HG02798 (cell line): ENCODE measurements at regions not wholly inside any gene's neighbourhood (a gene's known extent, or its start where the extent isn't known, plus 50 kb on each side); places are given as distances from the start of the nearest gene placed in this dataset.

Experiments used
- ATAC-seq: cut with Tn5 transposase; IDR thresholded peaks from one replicate; pipeline ENCODE4 v1.9.1; 2021; ENCODE audit warnings: mild to moderate bottlenecking; ENCODE audit not compliant: unreplicated experiment, poor library complexity

DNA sequence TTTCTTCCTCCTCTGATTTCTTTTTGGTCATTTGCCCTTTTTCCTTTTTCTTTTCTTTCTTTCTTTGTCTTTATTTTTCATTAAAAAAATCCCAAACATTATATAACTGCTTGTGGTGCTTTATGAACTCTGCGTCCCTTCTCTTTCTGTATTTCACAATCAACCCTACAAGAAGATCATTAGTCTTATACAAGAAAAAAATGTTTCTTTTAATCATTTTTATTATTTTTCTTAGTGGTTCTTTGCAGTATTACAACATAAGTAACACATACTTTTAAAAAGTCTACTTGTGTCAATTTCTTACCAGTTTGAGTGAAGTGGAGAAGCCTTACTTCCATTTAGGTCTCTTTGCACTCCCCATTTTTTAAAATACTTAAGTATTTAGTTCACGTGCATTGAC, 212.7 kb upstream of the SMC2 start:
- no peak for ATAC-seq

DNA sequence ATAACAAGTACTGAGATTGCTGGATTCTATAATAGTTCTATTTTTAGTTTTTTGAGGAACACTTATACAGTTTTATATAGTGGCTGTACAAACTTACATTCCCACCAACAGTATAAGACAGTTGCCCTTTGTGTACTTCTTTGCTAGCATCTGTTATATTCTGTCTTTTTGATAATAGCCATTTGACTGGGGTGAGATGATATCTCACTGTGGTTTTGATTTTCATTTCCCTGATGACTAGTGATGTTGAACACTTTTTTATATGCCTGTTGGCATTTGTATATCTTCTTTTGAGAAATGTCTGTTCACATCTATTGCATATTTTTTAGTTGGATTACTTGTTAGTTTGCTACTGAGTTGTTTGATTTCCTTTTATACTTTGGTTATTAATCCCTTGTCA, 204.1 kb upstream of the SMC2 start:
- ATAC-seq, result no peak

DNA sequence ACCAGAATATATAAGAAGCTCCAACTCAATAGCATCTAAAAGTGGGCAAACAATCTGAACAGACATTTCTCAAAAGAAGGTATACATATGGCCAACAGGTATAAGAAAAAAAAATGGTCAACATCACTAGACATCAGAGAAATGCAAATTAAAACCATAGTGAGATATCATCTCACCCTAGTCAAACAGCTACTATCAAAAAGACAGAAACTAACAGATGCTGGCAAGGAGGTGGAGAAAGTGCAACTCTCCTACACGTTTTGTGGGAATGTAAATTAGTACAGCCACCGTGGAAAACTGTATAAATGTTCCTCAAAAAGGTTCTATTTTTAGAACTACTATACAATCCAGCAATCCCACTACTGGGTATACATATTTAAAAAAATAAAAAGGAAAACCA, 199.9 kb upstream of the SMC2 start:
- ATAC-seq, result no peak

DNA sequence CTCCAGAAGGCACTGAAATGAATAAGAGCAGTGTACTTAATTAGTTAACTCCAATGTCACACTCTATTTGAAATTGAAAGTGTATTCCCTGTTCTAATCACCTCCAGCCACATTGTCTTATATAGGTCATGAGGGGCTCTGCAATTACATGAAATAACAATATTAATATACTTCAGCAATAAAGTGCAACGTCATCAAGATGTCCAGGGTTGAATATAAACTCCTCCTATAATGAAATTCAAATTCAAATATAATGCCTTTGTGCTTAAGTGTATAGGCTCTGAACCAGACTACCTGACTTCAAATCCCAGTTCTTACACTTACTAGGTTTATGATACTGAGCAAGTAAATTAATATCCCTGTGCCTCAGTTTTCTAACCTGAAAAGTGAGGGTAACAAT, 195.6 kb upstream of the SMC2 start:
- no peak for ATAC-seq

DNA sequence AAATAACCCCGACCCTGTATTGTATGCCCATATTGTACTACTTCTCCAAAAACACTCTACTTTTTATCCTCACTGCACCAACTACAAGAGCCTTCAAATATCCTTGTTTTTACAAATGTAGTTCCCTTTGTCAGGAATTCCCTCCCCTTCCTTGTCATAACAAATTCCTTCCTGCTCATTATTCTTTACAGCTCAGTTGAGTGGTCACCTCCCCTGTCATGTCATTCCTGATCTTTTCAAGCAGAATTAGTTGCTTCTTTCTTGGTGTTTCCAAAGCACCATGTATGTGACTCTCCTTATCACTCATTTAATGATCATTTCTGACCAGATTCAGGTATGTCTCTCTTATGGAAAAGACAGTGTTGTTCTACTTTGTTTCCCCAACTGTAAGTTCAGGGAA, 194.2 kb upstream of the SMC2 start:
- no peak for ATAC-seq

DNA sequence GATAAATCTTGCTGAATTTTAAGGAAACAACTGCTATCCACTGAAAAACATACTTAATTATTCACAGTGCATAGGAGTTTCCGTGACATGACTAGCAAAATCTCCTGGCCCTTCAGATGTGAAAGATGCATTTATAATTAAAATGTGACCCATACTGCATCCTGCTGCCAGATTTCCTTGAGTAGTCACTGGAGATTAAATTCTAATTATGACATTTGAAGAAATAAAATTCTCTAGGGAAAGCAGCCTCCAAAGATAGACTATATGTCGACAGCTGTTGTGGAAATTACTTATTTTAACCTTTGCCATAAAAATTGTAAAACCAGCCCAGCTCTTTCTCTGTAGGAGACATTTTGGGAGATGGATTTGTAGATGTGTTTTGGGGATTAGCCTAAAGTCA, 193.6 kb upstream of the SMC2 start:
- no peak for ATAC-seq

DNA sequence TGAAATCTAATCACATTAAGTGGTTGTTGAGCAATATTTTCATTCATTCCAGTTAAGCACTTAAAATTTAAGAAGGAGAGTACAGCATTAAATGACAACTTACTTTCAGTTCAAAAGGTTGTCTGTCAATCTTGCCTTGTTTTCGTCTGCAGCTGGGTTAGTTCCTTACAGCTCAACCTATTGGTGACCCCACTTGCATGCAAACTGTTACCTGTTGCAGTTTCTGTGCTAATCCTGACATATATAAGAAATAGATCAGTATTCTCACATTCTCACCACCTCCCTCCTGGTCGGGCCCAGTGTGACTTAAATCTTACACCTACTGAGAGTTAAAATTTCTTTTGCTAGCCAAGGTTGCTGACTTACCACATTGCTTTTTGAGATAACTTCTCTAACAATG, 191.8 kb upstream of the SMC2 start:
- ATAC-seq, result peak; percentile 77

DNA sequence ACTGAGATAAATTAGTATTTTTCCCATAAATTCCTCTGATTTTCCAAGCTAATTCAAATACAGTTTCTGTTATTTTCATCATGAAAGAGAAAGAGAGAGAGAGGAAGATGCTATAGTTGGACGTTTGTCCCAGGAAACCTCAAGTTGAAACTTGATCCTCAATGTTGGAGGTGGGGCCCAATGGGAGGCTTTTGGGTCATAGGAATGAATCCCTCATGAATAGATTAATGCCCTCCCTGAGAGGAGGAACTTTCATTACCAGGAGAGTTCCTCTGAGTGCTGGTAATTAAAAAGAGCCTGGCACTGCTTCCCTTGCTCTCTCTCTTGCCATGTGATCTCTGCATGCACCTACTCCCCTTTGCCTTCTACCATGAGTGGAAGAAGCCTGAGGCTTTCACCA, 189.9 kb upstream of the SMC2 start:
- no peak for ATAC-seq

DNA sequence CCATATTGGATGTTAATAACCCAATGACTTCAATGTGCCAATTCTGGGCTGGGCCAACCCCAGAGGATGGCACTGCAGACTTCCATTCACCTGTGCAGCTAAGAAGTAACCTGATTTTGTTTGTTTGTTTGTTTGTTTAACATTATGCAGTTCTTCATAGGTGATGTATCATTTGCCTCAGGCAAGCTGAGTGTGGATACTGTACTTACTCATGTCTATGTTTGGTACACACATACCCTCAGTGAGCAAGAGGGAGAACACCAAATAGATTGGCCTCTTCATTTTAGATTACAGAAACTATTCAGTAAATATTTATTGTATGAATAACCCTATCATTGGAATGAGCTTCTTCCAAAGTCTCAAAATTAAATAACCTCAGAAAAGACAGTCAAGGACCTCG, 180.2 kb upstream of the SMC2 start:
- ATAC-seq, result no peak

DNA sequence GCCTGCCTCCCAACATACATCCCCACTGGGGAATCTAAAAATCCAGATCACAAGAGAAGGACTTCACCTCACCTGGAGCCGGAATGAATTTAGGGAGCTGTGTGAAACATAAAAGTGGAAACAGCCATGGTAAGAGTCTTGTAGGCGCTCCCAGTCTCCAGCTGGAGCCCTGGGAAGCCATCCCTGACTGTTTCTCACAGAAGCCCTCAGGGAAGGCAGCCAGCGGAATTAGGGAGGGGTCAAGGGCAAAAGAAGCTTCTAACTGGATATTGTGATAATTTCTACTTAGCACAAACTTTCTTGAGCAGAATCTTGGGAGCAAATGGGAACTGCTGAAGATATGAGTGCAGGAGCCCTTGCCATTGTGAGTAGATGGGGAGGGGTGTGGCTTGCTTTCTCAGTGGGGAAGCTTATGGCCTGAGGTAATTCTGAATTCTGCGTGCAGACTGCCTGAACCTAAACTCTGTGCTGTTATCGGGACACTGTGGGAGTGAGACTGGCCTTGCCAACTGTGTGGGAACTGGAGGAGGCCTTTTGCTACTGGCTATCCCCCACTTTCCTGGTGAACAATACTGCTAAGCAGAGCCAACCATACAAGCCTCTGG, 174.4 kb upstream of the SMC2 start:
- ATAC-seq, result no peak

DNA sequence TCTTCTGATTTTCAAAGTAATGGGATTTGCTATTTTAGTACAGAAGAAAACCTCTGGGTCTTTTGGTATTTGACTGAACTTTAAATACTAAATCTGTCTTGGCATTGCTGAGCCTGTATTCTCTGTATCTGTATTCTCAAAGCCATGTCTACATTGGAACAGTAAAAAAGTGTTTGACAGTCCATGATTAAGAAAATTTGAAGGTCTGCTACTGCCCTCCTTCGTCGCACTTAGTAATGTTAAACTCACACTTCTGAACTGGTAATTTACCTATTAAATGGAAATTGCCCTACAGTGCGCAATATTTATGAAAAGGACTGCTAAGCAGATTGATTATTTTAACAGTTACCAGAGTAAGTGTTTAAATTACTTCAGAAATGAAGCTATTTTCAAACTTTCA, 165.7 kb upstream of the SMC2 start:
- no peak for ATAC-seq

DNA sequence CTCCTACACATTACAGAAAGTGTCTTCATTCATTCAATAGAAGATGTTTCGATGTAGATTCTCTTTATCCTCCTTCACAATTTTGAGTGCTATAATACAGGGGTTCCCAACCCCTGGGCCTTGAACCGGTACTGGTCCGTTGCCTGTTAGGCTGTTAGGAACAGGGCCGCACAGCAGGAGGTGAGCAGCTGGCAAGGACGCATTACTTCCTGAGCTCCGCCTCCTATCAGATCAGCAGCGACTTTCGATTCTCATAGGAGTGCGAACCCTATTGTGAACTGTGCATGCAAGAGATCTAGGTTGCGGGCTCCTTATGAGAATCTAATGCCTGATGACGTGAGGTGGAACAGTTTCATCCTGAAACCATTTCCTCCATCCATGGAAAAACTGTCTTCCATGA, 153.0 kb upstream of the SMC2 start:
- ATAC-seq, result no peak

DNA sequence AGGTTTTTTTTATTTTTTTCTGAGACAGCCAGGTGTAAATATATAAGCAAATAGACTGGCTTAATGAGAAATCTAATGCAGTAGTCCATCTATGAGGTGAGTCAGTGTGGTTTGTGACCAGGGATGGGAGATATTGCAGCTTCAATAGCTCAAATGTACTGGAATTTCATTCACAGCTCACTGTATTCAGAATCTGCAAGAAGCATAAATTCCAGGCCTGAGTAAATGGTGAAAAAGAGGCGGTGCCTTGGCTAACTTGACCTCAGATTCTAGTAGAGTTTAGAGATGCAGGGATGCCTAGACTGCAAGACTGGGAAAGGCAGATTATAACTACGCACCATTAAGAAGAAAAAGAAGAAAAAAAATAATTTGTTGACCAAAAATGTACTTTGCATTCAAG, 151.9 kb upstream of the SMC2 start:
- ATAC-seq, result no peak

DNA sequence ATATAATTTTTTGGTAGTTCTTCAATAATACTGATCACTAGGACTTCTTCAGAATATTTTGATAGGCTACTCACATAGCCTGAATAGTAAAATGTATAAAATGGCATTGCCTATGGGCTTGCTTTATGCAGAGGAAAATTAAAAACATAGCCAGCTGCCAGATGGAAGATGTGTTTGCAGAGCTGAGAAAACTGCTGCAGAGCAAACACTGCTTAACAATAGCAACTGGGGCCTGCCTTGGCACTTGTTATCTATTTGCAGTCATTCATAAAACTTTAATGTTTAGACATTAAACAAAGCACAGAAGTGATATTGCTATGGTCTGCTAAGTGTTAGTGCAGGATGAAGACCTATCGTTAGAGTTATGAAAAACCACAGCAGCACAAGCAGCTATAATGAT, 151.5 kb upstream of the SMC2 start:
- no peak for ATAC-seq

DNA sequence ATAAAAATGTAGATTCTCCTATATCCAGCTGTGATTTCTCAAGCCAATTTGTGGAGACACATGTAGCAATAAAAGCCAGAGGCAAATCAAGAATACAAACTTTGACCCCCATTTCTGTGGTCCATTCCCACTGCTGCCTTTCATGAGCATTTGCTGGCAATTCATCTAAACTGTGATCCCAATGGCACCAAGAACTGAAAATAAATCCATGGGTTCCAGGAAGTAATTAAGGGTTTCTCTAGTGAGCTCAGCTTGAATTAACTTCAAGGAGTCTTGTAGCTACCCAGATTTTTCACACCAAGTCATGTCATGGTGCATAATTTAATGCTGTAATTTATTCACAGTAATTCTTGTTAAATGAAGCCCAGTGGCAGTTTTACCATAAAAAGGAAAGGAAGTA, 145.0 kb upstream of the SMC2 start:
- ATAC-seq, result no peak

DNA sequence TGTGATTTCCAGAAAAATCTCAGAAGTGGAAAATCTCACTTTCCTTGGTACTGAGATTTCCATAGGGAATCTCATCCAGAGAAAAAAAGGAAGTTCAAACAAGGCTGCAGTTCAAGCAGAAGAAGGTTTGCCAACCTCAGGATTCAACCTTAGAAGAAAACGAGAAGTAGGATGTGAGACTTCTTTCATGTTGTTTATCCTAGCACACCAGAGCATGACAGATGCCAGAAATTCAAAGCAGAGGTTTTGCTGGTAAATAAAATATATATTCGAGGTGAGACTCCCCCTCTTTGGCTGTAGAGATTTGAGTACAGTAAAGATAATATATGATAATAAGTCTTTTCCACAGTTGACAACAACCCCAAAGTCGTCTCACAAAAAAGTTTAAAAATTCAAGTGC, 116.9 kb upstream of the SMC2 start:
- no peak for ATAC-seq

DNA sequence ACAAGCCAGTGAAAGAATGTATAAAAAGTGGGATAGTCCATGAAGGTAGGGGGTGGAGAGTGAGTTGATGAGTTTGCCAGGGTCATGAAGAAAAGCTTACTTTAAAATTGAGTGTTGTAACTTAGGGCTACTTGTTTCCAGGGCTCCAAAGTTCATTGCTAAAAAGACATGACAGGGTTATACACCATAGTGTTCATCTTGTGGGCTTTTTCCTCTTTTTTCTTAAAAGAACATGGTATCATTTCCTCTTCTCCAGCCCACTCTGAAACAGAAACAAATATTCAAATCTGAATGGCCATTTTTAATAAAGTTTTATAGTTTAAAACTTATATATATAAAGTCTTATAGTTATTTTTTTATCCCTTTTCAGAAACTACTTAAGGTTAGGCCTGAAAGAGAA, 115.7 kb upstream of the SMC2 start:
- ATAC-seq, result no peak

DNA sequence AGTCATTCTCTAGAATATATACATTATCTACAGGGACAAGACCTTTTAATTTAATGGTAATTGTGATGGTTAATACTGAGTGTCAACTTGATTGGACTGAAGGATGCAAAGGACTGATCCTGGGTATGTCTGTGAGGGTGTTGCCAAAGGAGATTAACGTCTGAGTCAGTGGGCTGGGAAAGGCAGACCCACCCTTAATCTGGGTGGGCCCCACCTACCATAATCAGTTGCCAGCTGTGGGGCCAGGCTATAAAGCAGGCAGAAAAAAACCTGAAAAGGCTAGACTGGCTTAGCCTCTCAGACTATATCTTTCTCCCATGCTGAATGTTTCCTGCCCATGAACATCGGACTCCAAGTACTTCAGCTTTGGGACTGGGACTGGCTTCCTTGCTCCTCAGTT, 112.2 kb upstream of the SMC2 start:
- ATAC-seq, result no peak

DNA sequence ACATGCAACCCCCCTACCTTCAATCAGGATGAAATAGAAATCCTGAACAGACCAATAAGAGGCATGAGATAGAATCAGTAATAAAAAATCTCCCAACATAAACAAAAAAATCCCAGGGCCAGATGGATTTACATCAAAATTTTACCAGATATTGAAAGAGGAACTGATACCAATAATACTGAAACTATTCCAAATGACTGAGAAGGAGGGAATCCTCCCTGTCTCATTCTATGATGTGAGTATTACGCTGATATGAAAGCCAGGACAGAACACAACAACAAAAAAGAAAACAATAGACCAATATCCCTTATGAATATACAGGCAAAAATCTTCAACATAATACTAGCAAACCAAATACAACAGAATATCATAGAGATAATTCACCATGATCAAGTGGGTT, 109.0 kb upstream of the SMC2 start:
- ATAC-seq, result no peak

DNA sequence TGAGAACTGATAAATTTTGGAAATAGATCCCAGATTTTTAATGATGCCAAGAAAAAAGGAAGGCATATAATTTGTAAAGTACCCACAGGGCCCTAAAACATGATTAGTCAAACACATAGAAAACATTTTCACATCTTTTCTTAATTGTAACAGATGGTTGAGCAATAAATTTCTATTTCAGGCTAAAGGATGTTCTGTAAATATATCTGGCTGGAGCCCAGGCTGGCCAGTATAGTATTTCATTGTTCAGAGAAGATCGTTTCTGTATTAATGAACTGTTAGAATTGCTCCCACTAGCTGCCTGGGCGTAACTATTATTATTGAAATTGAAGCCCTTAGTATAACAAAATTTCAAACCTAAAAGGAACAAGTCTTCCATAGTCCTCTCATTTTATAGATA, 105.3 kb upstream of the SMC2 start:
- ATAC-seq, result no peak

DNA sequence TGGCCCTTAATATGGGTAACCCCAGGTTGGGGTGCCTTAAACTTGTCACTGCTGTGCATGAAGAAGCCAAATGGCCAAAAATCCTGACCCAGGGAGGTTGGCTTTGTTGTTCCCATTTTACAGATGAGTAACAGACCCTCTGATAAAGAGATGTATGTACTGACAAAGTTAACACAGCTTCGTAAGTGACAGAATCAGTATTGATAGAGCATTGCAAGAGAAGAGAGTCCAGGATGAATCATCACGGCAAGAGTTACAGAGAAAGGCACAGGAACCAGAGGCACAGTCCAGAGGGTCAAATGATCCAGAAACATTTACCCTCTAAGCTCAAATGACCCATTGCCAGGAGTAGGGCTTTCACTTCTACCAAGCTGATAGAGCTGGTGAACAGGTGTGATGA, 103.8 kb upstream of the SMC2 start:
- no peak for ATAC-seq

DNA sequence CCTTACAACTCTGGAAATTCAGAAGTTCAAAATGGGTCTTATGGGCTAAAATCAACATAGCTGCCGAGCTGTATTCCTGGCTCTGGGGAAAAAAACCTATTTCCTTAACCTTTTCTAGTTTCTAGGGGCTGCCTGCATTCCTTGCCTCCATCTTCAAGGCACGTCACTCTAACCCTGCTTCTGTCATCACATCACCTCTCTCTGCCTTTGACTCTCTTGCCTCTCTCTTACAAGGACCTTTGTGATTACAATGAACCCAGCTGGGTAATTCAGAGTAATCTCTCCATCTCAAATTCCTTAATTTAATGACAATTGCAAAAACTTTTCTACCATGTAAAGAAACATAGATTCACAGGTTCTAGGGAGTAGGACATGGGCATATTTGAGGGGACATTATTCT, 103.1 kb upstream of the SMC2 start:
- ATAC-seq, result no peak

DNA sequence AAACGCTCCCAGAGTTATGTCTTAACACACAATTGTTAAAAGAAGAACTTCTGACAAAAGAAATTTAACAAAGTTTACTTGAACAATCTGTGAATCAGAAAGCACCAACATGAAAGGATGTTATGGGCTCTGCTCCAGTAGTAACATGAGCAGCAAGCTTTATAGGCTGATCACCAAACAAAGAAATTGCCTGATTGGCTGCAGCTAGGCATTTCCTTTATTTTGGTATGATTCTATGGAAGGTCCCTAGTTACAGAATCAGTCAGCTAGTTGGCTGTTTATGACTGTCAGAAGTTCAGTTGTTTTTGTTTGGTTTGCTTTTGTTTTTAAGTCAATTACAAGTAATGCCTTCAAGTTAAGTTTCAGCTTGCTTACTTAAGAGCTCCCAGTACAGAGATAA, 102.4 kb upstream of the SMC2 start:
- peak; percentile 74 for ATAC-seq
